NB4 (cell line): ENCODE measurements at regions not wholly inside any gene's neighbourhood (a gene's known extent, or its start where the extent isn't known, plus 50 kb on each side); places are given as distances from the start of the nearest gene placed in this dataset.

Source experiments
- DNase-seq: peaks from one replicate; pipeline ENCODE4 v3.0.0; 2010; ENCODE audit warnings: low read depth
- H3K4me3 ChIP-seq: one replicate; pipeline ENCODE4 v1.5.1; 2011; ENCODE audit warnings: mild to moderate bottlenecking, low read depth, low read length, moderate library complexity
- CTCF ChIP-seq: IDR thresholded peaks from one replicate; pipeline ENCODE4 v1.5.1; 2012; ENCODE audit warnings: low read depth, low read length
- MAX ChIP-seq: IDR thresholded peaks from 2 replicates; pipeline ENCODE4 v1.6.1; 2011; ENCODE audit warnings: low read depth, low read length
- MYC ChIP-seq: IDR thresholded peaks from 2 replicates; pipeline ENCODE4 v1.6.1; 2011; ENCODE audit warnings: low read depth, low read length
- POLR2A ChIP-seq: IDR thresholded peaks from 2 replicates; pipeline ENCODE4 v1.6.1; 2011; ENCODE audit warnings: mild to moderate bottlenecking; ENCODE audit not compliant: insufficient read length; ENCODE audit errors: extremely low read depth

DNA sequence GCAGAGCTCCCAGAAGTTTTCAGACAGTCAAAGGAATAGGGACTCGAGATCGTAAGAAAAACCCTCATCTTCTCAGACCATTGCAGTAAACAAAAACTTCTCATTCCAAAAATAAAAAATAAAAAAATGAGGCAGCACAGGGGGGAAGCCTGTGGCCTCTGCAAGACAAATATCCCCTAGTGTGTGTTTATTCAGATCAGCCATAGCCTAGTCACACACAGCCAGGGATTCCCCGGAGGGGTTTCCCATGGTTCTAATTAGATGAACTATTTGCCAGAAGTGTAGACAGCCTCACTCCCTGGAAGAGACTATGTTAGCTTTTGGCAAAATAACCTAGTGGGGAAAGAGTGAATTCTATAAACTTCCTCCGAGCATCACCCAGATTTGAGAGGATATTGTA is 122.9 kb upstream of the KLF7 start:
- H3K4me3 ChIP-seq: no peak overlapping the region
- TF ChIP-seq CTCF (no peak), POLR2A (no peak), MAX (no peak), MYC (no peak)
- DNase-seq: no peak

GRCh38 chr2:207289295-207290018 is 123.7 kb upstream of the KLF7 start:
- no peak overlapping the region for H3K4me3 ChIP-seq
- TF ChIP-seq MYC: no peak
- DNase-seq: no peak

DNA sequence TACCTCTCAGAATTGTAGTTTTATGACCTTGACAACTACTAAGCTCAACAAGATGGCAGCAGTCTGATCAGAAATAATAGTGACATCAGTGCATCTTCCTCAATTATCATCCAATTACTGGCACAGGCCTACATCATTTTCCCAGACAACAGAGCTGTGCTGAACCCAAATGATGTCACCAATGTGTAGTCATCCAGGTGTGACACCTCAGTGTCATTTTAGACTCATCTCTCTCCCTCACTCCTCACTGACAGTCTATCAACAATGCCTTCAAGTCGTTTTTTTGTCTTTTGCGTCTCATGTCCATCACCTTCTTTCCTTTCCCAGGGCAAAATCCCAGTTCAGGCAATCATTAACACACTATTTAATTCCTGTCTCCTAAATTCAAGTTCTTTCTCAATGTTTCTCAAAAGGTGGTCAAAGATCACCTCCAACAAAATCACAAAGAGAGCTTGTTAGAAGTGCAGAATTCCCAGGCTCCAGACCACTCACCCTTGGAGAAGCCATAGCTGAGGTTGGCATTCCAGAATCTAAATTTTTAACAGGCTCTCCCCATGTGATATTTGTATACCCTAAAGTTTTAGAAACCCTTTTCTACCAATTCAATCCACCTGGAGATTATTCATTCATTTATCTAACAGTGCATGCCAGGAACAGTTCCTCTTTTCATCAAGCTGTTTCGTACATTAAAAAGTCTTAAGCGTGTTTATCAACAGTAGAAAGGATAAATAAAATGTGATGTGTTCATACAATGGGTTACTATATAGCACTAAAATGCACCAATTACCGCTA is 125.3 kb upstream of the KLF7 start:
- no peak for DNase-seq
- no peak overlapping the region for H3K4me3 ChIP-seq
- no peak for TF ChIP-seq MYC
- TF ChIP-seq MAX: no peak
- TF ChIP-seq POLR2A: no peak
- no peak for TF ChIP-seq CTCF

GRCh38 chr2:207291625-207292252 is 126.0 kb upstream of the KLF7 start:
- no peak overlapping the region for H3K4me3 ChIP-seq
- no peak for DNase-seq
- TF ChIP-seq MAX (no peak), MYC (no peak), POLR2A (no peak), CTCF (no peak)

- no peak for DNase-seq
- H3K4me3 ChIP-seq: no peak overlapping the region
- TF ChIP-seq MAX: no peak
- TF ChIP-seq MYC: no peak
- no peak for TF ChIP-seq CTCF
- TF ChIP-seq POLR2A: no peak
Measured at GRCh38 chr2:207296265-207296948, 130.7 kb upstream of the KLF7 start.

GRCh38 chr2:207300817-207301216 is 135.1 kb upstream of the KLF7 start:
- TF ChIP-seq CTCF (no peak), MAX (no peak), MYC (no peak), POLR2A (no peak)
- H3K4me3 ChIP-seq: no peak overlapping the region
- no peak for DNase-seq
